ENCODE measurements at regions not wholly inside any gene's neighbourhood (a gene's known extent, or its start where the extent isn't known, plus 50 kb on each side); places are given as distances from the start of the nearest gene placed in this dataset.

DNA sequence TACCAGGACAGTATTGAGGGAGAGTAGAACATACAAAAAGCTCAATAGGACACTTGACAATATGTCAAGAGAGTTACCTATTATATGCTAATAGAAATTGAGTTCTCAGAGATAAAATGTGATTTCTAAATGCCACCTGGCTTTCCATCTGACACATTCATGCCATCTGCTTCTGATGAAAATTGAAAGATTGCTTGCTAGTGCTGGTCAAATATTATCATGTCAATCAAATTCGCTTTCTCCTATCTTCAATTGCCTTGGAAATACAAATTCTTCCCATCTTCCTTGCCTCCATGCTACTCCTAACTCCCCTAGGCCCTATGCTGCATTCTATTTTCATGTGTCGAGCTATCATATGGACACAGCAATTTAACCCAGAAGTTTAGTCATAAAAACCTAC is 1076.9 kb downstream of the ARAP2 start:
- no peak overlapping the region for H3K27ac Mint-ChIP-seq
- H3K36me3 ChIP-seq (replicated peaks in 1 of 2; ENCODE audit: control insufficient read depth in 1 of 2, insufficient read depth in 2 of 2, low read length in 2 of 2): no peaks in the 10 kb centered on the region
- no peaks in the 10 kb centered on the region for H4K20me1 ChIP-seq (ENCODE audit: insufficient read depth, low read length)
- H3K9me3 ChIP-seq (replicated peaks in 1 of 2; ENCODE audit: control insufficient read depth in 1 of 2, insufficient read depth in 1 of 2, low read length in 2 of 2): no peaks in the 10 kb centered on the region
- H3K9ac ChIP-seq (ENCODE audit: insufficient read depth, low read length, poor library complexity, severe bottlenecking): no peak overlapping the region
- H3K36me3 Mint-ChIP-seq: no peaks in the 10 kb centered on the region
- no peaks in the 10 kb centered on the region for H3K79me2 ChIP-seq (ENCODE audit: insufficient read depth, low read length)
- no peaks in the 10 kb centered on the region for H3K4me1 Mint-ChIP-seq
- H3K4me3 Mint-ChIP-seq: no peak overlapping the region
- WGBS (ENCODE audit: insufficient coverage): 88% methylated on average over 1 of the region's 2 CpGs
- H3K9me3 Mint-ChIP-seq: peaks cover 0 to 3% (median 1%) of the 10 kb centered on the region in 7 donors
- no peak overlapping the region for H3K27ac ChIP-seq (ENCODE audit: low read depth in 1 of 2, low read length in 2 of 2)
- no peak overlapping the region for H2AFZ ChIP-seq (ENCODE audit: insufficient read depth, low read depth, low read length, poor library complexity, severe bottlenecking)
- no peak for DNase-seq
- H3K27me3 Mint-ChIP-seq (ENCODE audit: low read depth in 3 of 3): peaks cover 0 to 2% (median 0%) of the 10 kb centered on the region in 3 donors
- no peak overlapping the region for H3K4me2 ChIP-seq (replicated peaks; ENCODE audit: extremely low read depth, low read length, poor library complexity, severe bottlenecking)
- no peak overlapping the region for H3K4me3 ChIP-seq (replicated peaks in 1 of 3; ENCODE audit: low read depth in 2 of 3, low read length in 3 of 3)
- intact Hi-C loops (cut with micrococcal nuclease): no loop called here
- TF ChIP-seq, protein P1, sequence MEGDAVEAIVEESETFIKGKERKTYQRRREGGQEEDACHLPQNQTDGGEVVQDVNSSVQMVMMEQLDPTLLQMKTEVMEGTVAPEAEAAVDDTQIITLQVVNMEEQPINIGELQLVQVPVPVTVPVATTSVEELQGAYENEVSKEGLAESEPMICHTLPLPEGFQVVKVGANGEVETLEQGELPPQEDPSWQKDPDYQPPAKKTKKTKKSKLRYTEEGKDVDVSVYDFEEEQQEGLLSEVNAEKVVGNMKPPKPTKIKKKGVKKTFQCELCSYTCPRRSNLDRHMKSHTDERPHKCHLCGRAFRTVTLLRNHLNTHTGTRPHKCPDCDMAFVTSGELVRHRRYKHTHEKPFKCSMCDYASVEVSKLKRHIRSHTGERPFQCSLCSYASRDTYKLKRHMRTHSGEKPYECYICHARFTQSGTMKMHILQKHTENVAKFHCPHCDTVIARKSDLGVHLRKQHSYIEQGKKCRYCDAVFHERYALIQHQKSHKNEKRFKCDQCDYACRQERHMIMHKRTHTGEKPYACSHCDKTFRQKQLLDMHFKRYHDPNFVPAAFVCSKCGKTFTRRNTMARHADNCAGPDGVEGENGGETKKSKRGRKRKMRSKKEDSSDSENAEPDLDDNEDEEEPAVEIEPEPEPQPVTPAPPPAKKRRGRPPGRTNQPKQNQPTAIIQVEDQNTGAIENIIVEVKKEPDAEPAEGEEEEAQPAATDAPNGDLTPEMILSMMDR (IDR thresholded peaks at IDR 0.05): no peak
- no peaks in the 10 kb centered on the region for H3K4me1 ChIP-seq (ENCODE audit: control insufficient read depth in 1 of 2, insufficient read depth in 2 of 2, low read length in 2 of 2)
- no peaks in the 10 kb centered on the region for H3K27me3 ChIP-seq (ENCODE audit: control insufficient read depth in 2 of 2, insufficient read depth in 2 of 2, low read length in 2 of 2)

DNA sequence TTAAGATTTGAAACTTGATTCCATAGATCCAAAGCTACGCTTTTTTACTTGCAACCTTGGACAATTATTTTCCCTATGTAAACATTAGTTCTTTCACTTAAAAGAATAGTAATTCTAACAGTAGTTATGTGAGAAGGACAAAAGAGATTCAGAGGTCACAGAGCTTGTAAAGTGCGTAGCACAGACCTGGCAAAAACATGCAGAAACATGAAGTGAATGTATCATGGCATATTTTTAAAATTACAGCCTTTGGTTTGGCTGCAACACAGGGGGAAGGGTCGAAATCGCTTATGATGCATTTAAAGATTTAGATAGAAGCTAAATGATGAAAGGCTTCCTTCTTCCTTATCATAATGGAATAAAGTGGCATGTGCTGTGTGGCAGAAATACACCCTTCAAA is 1068.8 kb downstream of the ARAP2 start:
- Mint-ChIP-seq H3K4me1 (no peaks in the 10 kb centered on the region), H3K27me3 (ENCODE audit: low read depth in 3 of 3) (peaks cover 0 to 2% (median 0%) of the 10 kb centered on the region in 3 donors), H3K4me3 (no peak overlapping the region), H3K9me3 (peaks cover 0 to 3% (median 0%) of the 10 kb centered on the region in 7 donors), H3K27ac (no peak overlapping the region), H3K36me3 (no peaks in the 10 kb centered on the region)
- no peak overlapping the region for H3K9ac ChIP-seq (ENCODE audit: insufficient read depth, low read length, poor library complexity, severe bottlenecking)
- H3K79me2 ChIP-seq (ENCODE audit: insufficient read depth, low read length): no peaks in the 10 kb centered on the region
- H3K4me1 ChIP-seq (ENCODE audit: control insufficient read depth in 1 of 2, insufficient read depth in 2 of 2, low read length in 2 of 2): no peaks in the 10 kb centered on the region
- no peak overlapping the region for H3K4me2 ChIP-seq (replicated peaks; ENCODE audit: extremely low read depth, low read length, poor library complexity, severe bottlenecking)
- no peaks in the 10 kb centered on the region for H3K27me3 ChIP-seq (ENCODE audit: control insufficient read depth in 2 of 2, insufficient read depth in 2 of 2, low read length in 2 of 2)
- no peak overlapping the region for H2AFZ ChIP-seq (ENCODE audit: insufficient read depth, low read depth, low read length, poor library complexity, severe bottlenecking)
- intact Hi-C loops (cut with micrococcal nuclease): no loop called here
- H3K9me3 ChIP-seq (replicated peaks in 1 of 2; ENCODE audit: control insufficient read depth in 1 of 2, insufficient read depth in 1 of 2, low read length in 2 of 2): no peaks in the 10 kb centered on the region
- TF ChIP-seq, protein P1 (IDR thresholded peaks at IDR 0.05): no peak
- H3K27ac ChIP-seq (ENCODE audit: low read depth in 1 of 2, low read length in 2 of 2): no peak overlapping the region
- DNase-seq: no peak
- no CpG with 5 or more reads among the region's 4 CpGs for WGBS (ENCODE audit: insufficient coverage)
- H4K20me1 ChIP-seq (ENCODE audit: insufficient read depth, low read length): no peaks in the 10 kb centered on the region
- no peak overlapping the region for H3K4me3 ChIP-seq (replicated peaks in 1 of 3; ENCODE audit: low read depth in 2 of 3, low read length in 3 of 3)
- no peaks in the 10 kb centered on the region for H3K36me3 ChIP-seq (replicated peaks in 1 of 2; ENCODE audit: control insufficient read depth in 1 of 2, insufficient read depth in 2 of 2, low read length in 2 of 2)
